WTC11 (cell line): ENCODE measurements at regions not wholly inside any gene's neighbourhood (a gene's known extent, or its start where the extent isn't known, plus 50 kb on each side); places are given as distances from the start of the nearest gene placed in this dataset.

Source experiments
- ATAC-seq: fragments of 200-7000 bp; cut with Tn5 transposase; 2 replicates; pipeline ENCODE4 v1.10.0; 2021; ENCODE audit warnings: mild to moderate bottlenecking, moderate library complexity
- CTCF ChIA-PET: fragments of 300-600 bp; sonication (Branson Sonifier 250); formaldehyde crosslinking; loops from one replicate; lab custom pipeline; 2021; ENCODE audit warnings: antibody characterized with exemption; lab: Charles Lee
- POLR2A ChIA-PET: fragments of 350-600 bp; sonication (Branson Sonifier 250); formaldehyde crosslinking; loops from one replicate; lab custom pipeline; 2021; ENCODE audit warnings: antibody characterized with exemption; lab: Charles Lee
- DNase-seq: peaks from one replicate; pipeline ENCODE4 v3.0.0; 2021; ENCODE audit warnings: low spot score
- H3K27ac Mint-ChIP-seq: 2 replicates; pipeline ENCODE4 v1.8.0; 2021; ENCODE audit warnings: mixed read lengths
- H3K27me3 Mint-ChIP-seq: 2 replicates; pipeline ENCODE4 v1.8.0; 2021; ENCODE audit warnings: low read depth, mild to moderate bottlenecking, moderate library complexity, mixed read lengths
- H3K36me3 Mint-ChIP-seq: 2 replicates; pipeline ENCODE4 v1.8.0; 2021; ENCODE audit warnings: mixed read lengths
- H3K4me1 Mint-ChIP-seq: 2 replicates; pipeline ENCODE4 v1.8.0; 2022; ENCODE audit warnings: mixed read lengths
- H3K4me3 Mint-ChIP-seq: 2 replicates; pipeline ENCODE4 v1.8.0; 2021; ENCODE audit warnings: mild to moderate bottlenecking, moderate library complexity, mixed read lengths
- H3K9me3 Mint-ChIP-seq: 2 replicates; pipeline ENCODE4 v1.8.0; 2021; ENCODE audit warnings: mixed read lengths
- ARID4B ChIP-seq: sonication (generic); formaldehyde crosslinking; IDR thresholded peaks from 2 replicates; pipeline ENCODE4 v1.8.0; 2023; ENCODE audit warnings: missing genetic modification reagents, mild to moderate bottlenecking, borderline replicate concordance
- ATF1 ChIP-seq: sonication (generic); formaldehyde crosslinking; IDR thresholded peaks from 2 replicates; pipeline ENCODE4 v1.8.1; 2023; ENCODE audit warnings: mild to moderate bottlenecking, moderate library complexity, missing genetic modification reagents
- ELF4 ChIP-seq: sonication (generic); formaldehyde crosslinking; IDR thresholded peaks from 2 replicates; pipeline ENCODE4 v1.8.1; 2022; ENCODE audit warnings: low read depth, mild to moderate bottlenecking, moderate library complexity, missing genetic modification reagents
- FOXJ3 ChIP-seq: sonication (generic); formaldehyde crosslinking; IDR thresholded peaks from 2 replicates; pipeline ENCODE4 v1.9.0; 2021; ENCODE audit warnings: missing genetic modification reagents, mild to moderate bottlenecking, borderline replicate concordance
- KAT7 ChIP-seq: sonication (generic); formaldehyde crosslinking; IDR thresholded peaks from 2 replicates; pipeline ENCODE4 v1.8.1; 2023; ENCODE audit warnings: missing genetic modification reagents, mild to moderate bottlenecking, borderline replicate concordance
- NFATC4 ChIP-seq: fragments of 250-450 bp; sonication (Bioruptor Pico); IDR thresholded peaks from 2 replicates; pipeline ENCODE4 v1.9.0; 2021; ENCODE audit warnings: mild to moderate bottlenecking
- PREB ChIP-seq: sonication (generic); formaldehyde crosslinking; IDR thresholded peaks from 2 replicates; pipeline ENCODE4 v1.8.1; 2022; ENCODE audit warnings: mild to moderate bottlenecking, missing genetic modification reagents, moderate library complexity, borderline replicate concordance
- SMAD4 ChIP-seq: sonication (generic); formaldehyde crosslinking; IDR thresholded peaks from 2 replicates; pipeline ENCODE4 v1.8.0; 2022; ENCODE audit warnings: mild to moderate bottlenecking, missing genetic modification reagents
- SOX15 ChIP-seq: fragments of 250-450 bp; sonication (Bioruptor Pico); IDR thresholded peaks from 2 replicates; pipeline ENCODE4 v1.9.0; 2021; ENCODE audit warnings: mild to moderate bottlenecking
- ZNF416 ChIP-seq: fragments of 250-450 bp; sonication (Bioruptor Pico); IDR thresholded peaks from 2 replicates; pipeline ENCODE4 v1.9.0; 2021; ENCODE audit warnings: mild to moderate bottlenecking, inconsistent platforms
- ZNF532 ChIP-seq: fragments of 250-450 bp; sonication (Bioruptor Pico); IDR thresholded peaks from 2 replicates; pipeline ENCODE4 v1.9.0; 2021; ENCODE audit warnings: mild to moderate bottlenecking, borderline replicate concordance
- TF ChIP-seq, protein P1 (sequence below): sonication (generic); formaldehyde crosslinking; IDR thresholded peaks from 2 replicates; pipeline ENCODE4 v1.8.1; 2022; ENCODE audit warnings: low read depth, missing genetic modification reagents, borderline replicate concordance
- TF ChIP-seq, protein P2 (sequence below): fragments of 250-450 bp; sonication (Bioruptor Pico); IDR thresholded peaks from 2 replicates; pipeline ENCODE4 v1.9.0; 2021; ENCODE audit warnings: moderate library complexity, mild to moderate bottlenecking, inconsistent platforms, borderline replicate concordance

DNA sequence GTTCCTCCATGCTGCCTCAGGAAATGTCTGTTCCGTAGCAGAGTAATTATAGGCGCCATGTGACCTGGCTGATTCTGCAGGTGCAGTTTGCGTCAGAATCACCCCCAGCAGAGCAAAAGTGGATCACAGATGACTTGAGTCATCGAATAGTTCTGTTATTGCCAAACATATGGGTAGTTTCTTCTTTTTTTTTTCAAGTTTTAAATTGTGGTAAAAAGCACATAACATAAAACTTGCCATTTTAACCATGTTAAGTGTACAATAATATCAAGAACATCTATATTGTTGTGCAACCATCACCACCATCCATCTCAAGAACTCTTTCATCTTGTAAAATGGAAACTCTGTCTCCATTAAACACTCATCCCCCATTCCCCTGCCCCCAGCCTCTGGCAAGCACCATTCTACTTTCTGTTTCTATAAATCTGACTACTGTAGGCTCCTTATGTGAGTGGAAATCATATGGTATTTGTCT lies 177.7 kb upstream of the TWIST2 start:
- H3K27ac Mint-ChIP-seq = no peak overlapping the region
- TF ChIP-seq ZNF532 = no peak
- no peak for TF ChIP-seq KAT7
- TF ChIP-seq SOX15 = no peak
- TF ChIP-seq ZNF416 (CRISPR knock-in tag) = no peak
- H3K36me3 Mint-ChIP-seq = no peaks in the 10 kb centered on the region
- H3K4me3 Mint-ChIP-seq = no peak overlapping the region
- POLR2A ChIA-PET = no interaction called here
- H3K4me1 Mint-ChIP-seq = no peaks in the 10 kb centered on the region
- H3K9me3 Mint-ChIP-seq = peaks cover 46% of the 10 kb centered on the region
- H3K27me3 Mint-ChIP-seq = peaks cover 10% of the 10 kb centered on the region
- CTCF ChIA-PET = no interaction called here
- no peak for DNase-seq
- no peak for ATAC-seq

DNA sequence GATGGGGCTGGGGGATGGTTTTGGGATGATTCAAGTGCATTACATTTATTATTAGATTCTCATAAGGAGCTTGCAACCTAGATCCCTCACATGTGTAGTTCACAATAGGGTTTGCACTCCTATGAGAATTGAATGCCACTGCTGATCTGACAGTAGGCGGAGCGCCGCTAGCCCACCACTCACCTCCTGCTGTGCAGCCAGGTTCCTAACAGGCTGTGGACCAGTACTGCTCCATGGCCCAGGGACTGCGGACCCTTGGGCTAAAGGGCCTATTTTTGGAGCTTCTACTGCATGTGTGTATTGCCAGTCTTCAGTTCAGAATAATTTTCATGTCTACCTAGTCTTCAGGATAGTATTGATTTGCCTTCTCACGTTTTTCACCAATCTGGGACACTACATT lies 165.3 kb upstream of the TWIST2 start:
- Mint-ChIP-seq H3K9me3 (peaks cover 24% of the 10 kb centered on the region), H3K27me3 (peaks cover 8% of the 10 kb centered on the region), H3K4me3 (no peak overlapping the region), H3K27ac (no peak overlapping the region), H3K36me3 (peaks cover 5% of the 10 kb centered on the region), H3K4me1 (peaks cover 9% of the 10 kb centered on the region)
- ATAC-seq (no peak), DNase-seq (no peak)
- POLR2A ChIA-PET = no interaction called here
- TF ChIP-seq ZNF532 = no peak
- no peak for TF ChIP-seq ATF1 (CRISPR knock-in tag)
- TF ChIP-seq SMAD4 (CRISPR knock-in tag) = no peak
- CTCF ChIA-PET = no interaction called here

DNA sequence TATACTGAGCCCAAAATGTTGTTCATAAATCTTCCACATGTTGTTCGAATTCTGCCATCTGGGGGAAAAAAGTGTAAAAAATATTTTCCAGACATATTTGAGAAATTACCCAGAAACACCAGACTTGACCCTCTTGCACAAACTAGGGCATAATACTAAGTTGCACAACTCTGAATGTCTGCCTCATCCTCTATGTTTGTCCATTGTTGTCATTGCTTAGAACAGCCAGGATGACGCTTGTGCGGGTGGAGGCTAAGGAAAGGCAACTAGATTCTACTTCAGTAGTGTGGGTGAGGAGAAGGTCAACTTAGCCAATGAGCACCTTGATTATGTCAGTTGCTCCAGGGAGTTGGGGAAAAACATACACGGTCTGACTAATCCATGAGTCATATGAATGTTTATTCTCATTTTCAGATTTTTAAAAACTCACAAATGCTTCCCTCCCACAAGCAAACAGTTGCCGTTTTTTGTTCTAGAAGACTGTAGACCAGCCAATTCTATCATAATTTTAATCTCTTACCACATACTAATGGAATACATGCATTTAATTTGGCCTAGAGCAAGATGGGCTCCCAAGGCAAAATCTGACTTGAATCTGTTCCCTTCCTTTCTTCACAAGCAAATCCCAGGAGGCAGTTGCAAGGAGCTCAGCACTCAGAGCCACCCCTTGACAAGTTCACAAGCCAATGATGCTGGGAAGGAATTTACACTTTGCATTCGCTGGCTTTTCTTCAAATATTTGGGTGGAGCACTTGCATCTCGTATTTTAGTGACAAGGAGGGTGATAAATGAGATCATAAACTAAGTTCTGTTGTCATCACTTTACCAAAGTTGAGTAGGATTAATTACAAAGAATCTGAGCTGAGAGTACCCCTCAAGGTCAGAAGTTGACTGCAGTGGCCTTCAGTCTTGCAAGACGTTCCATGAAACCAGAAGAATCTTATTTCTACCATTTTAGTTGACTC lies 163.2 kb upstream of the TWIST2 start:
- no peaks in the 10 kb centered on the region for H3K36me3 Mint-ChIP-seq
- ChIA-PET POLR2A (no interaction called here), CTCF (no interaction called here)
- peaks cover 7% of the 10 kb centered on the region for H3K9me3 Mint-ChIP-seq
- H3K4me1 Mint-ChIP-seq = peaks cover 9% of the 10 kb centered on the region
- no peak overlapping the region for H3K4me3 Mint-ChIP-seq
- no peak for TF ChIP-seq PREB (CRISPR knock-in tag)
- no peak for TF ChIP-seq FOXJ3
- TF ChIP-seq, protein P1, sequence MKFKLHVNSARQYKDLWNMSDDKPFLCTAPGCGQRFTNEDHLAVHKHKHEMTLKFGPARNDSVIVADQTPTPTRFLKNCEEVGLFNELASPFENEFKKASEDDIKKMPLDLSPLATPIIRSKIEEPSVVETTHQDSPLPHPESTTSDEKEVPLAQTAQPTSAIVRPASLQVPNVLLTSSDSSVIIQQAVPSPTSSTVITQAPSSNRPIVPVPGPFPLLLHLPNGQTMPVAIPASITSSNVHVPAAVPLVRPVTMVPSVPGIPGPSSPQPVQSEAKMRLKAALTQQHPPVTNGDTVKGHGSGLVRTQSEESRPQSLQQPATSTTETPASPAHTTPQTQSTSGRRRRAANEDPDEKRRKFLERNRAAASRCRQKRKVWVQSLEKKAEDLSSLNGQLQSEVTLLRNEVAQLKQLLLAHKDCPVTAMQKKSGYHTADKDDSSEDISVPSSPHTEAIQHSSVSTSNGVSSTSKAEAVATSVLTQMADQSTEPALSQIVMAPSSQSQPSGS (CRISPR knock-in tag) = no peak
- TF ChIP-seq ARID4B = no peak
- TF ChIP-seq ELF4 (CRISPR knock-in tag) = no peak
- no peak for TF ChIP-seq NFATC4
- TF ChIP-seq, protein P2, sequence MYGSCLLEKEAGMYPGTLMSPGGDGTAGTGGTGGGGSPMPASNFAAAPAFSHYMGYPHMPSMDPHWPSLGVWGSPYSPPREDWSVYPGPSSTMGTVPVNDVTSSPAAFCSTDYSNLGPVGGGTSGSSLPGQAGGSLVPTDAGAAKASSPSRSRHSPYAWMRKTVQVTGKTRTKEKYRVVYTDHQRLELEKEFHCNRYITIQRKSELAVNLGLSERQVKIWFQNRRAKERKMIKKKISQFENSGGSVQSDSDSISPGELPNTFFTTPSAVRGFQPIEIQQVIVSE (CRISPR knock-in tag) = no peak
- TF ChIP-seq, all 79 proteins: peak for 0
- ATAC-seq (no peak), DNase-seq (no peak)
- H3K27ac Mint-ChIP-seq = no peak overlapping the region
- no peaks in the 10 kb centered on the region for H3K27me3 Mint-ChIP-seq
